ENCODE measurements at regions not wholly inside any gene's neighbourhood (a gene's known extent, or its start where the extent isn't known, plus 50 kb on each side); places are given as distances from the start of the nearest gene placed in this dataset.
"Not testable (repeated sequence)": the region's sequence is repeated elsewhere in the genome, so short reads cannot be mapped to it uniquely, and the experiment has no call there.

GRCh38 chr4:55028196-55028595 lies 97.2 kb downstream of the KDR start:
- no peak for DNase-seq

DNA sequence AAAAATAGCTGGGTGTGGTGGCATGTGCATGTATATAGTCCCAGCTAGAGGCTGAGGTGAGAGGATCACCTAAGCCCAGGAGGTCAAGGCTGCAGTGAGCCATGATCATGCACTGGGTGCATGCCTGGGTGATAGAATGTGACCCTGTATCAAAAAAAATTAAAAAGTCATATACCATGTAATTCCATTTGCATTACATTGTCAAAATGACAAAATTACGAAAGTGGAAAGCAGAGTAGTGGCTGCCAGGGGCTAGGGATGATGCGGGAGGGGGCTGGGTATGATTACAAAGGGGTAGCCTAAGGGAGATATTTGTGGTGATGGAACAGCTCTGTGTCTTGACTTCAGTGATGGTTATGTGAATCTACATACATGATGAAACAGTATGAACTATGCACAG lies 97.8 kb downstream of the KDR start:
- no peak for DNase-seq

GRCh38 chr4:55025456-55025855 lies 99.9 kb downstream of the KDR start:
- DNase-seq, result not testable (repeated sequence)

DNA sequence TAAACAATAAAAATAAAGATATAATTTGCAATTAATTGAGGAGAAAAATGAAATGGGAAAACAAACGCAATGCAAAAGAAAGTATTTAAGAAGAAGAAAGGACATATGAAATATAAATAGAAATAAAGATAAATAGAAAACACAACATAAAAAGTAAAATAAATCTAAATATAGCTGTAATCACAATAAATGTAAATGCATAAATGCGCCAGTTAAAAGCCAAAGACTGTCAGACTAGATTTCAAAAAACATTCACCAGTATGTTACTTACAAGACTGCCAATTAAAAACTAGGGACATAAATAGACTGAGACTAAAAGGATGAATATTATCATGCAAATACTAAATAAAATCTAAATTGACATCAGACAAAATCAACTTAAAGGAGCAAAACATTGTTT lies 102.4 kb downstream of the KDR start:
- no peak for DNase-seq

- no peak for DNase-seq
These were observed 104.2 kb downstream of the KDR start for GRCh38 chr4:55021214-55021613.

DNA sequence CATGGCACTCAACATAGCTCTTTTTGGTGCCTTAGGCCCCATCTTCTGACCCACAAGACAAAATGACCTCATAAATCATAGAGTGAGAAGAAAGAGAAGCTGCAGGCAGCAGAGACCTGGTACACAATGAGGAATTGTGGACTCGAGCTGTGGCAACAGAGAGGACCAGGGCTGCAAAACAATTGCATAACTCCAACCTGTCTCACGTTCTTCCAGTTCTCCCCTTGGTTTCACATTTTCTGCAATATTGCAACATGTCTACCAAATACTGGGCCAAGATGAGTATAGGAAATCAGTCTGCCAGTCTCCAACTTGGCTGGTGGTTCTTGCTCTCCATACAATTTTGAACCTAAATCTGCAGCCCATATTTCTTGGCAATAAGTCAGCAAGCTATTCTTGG lies 105.3 kb downstream of the KDR start:
- no peak for DNase-seq

GRCh38 chr4:55018978-55019377 lies 106.4 kb downstream of the KDR start:
- DNase-seq, result no peak

DNA sequence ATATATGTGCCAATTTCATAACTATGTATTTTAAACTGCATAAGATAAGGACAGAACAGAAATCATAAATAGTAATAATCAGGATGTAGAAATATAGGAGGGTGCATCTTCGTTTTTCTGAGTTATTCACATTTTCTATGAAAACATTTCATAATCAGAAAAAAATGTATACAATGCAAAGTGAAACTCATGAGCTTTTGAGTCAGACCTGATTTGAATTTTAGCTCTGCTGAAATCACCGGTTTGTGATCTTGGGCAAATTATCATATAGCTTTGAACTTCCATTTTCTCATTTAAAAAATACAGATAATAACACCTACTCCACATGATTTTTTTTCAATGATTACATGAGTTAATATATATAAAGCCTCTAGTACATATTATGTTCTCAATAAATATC lies 106.9 kb downstream of the KDR start:
- no peak for DNase-seq

DNA sequence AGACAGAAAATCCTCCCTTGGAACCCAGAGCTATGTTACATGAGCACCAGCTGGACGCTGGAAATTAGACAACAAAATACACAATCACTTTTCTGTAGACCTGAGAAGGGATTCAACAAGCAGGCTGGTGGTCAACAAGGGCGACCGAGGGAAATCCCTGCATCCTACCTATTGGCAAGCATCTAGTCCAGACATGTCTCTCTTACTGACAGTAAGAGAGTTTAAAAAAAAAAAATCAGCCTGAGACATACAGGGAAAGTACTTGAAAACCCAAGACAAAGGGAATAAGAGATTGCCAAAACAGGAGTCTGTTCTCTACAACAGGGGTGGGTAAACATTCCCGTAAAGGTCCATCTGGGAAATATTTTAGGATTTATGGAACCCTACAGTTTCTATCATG lies 108.0 kb downstream of the KDR start:
- DNase-seq, result no peak

DNA sequence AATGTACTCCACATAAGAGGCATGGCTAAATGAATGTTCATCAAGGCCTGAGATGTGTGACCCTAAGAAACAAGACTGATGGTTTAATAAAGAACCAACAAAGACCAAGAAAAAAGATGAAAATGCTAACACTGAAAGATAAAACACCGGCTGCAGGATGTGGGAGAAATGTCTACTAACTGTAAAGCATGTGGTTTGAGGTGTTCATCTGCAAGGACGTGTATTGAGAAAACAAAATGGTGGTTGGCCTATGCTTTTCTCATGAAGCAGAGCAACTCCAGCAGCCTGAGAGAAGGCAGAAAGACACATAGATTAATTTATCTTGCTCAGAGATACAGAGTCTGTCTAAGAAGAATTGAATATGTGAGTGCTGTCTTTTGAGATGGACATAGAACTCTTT lies 109.3 kb downstream of the KDR start:
- DNase-seq, result no peak

GRCh38 chr4:55014876-55015275 lies 110.5 kb downstream of the KDR start:
- DNase-seq, result no peak

GRCh38 chr4:55013431-55013955 lies 111.9 kb downstream of the KDR start:
- DNase-seq, result no peak

DNA sequence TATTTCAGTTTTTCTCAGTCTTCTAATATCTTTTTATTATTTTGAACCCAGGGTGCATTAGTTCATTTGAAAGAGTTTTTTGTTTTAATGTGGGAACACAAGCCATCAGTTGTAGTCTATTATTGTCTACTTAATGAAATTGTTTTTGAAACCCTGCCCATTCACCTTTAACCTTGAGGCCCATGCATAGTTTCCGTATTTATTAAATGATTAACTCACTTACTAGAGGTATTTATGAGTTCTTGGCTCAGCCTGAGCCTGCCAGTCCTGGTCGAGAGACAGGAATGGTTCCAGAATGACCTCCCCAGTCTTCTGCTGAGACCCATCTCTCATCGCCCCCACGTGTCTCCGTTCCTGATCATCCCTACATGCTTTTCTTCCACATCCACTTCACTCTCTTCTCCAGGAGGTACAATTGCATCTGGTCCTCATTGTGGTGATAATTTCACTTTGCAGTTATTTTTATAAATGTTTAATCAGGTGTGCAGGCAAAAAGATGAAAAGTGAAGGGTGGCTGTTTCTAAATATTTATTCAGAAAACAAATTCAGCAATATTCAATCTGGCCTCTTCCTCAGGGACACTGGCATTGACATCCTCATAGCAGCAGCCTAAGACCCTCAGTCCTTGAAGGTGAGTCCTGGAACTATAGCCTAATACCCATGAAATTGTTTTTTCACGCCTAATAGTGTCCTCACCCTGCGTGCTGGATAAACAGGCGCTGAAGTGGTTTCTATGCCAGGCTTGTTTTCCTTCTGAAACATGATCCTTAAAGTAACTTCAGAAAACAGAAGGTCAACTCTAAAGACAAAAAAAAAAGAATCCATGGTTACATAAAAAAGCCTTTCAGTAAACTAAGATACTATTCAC lies 112.8 kb downstream of the KDR start:
- no peak for DNase-seq

DNA sequence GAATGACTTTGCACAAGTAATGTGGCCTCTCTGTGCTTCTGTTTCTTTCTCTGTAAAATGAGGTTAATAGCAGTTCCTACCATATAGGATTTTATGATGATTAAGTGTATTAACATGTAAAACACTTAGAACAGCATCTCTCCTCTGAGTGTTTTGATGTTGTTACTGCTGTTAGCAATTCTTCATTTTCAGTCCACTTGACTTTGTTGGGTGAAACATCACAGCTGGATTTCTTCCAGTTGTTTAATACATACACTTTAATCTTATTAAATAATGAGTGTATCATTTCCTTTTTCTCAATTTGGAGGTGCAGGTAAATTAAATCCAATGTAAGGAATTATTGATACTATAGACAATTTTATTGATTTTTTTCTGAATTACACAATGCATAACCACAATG lies 113.6 kb downstream of the KDR start:
- DNase-seq, result no peak

DNA sequence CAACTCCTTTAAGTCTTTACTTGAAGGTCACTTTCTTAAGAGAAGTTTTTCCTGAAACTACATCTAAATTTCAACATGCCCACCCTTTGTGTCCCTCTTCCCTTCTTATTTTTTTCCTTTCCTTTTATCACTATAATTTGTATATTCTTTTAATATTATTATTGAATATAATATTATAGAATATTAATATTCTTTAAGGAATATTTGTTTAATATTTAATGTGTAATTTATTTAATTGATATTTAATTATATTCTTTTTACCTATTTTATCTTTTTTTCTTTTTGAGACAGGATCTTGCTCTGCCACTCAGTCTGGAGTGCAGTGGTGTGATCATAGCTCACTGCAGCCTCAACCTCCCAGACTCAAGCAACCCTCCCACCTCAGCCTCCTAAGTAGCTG lies 114.8 kb downstream of the KDR start:
- DNase-seq, result no peak

- DNase-seq, result no peak
These were observed 117.0 kb downstream of the KDR start for GRCh38 chr4:55008166-55009056.

DNA sequence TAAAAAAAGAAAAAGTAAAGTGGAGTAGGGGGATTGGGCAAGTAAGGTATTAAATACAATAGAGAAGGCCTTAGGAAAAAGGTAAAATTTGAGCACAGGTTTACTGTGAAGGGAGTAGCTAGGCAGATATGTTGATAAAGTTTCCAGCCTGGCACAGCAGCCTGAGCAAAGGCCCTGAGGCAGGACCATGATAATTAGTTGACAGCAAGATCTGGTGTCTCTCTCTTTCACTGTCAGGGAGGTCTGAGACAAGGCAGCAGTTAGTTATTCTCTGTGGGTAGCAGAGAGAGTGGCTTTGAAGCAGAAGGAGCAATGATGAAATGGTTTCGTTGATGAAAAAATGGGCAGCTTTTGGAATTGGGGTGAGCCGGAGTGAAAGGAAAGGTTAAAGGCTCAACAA lies 119.5 kb downstream of the KDR start:
- DNase-seq, result no peak

GRCh38 chr4:55004831-55005230 lies 120.6 kb downstream of the KDR start:
- DNase-seq, result no peak

DNA sequence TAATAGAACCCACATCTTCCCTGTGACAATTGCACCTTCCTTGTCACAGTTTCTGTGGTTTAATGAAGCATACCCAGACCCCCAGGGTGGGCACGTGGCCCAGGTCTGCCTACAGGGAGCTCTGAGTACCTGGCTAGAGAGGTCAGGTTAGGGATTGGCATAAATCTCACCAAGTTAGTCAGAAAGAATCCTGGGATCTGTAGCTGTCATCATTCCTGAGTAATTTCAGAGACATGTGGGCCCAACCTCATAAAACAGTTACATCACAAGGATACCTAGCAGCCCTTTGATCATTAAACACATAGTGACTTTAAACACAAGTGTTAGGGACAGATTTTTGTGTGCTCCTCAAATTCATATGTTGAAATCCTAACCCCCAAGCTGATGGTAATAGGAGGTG lies 123.0 kb downstream of the KDR start:
- no peak for DNase-seq

- no peak for DNase-seq
These were observed 123.9 kb downstream of the KDR start for GRCh38 chr4:55001538-55001937.

DNA sequence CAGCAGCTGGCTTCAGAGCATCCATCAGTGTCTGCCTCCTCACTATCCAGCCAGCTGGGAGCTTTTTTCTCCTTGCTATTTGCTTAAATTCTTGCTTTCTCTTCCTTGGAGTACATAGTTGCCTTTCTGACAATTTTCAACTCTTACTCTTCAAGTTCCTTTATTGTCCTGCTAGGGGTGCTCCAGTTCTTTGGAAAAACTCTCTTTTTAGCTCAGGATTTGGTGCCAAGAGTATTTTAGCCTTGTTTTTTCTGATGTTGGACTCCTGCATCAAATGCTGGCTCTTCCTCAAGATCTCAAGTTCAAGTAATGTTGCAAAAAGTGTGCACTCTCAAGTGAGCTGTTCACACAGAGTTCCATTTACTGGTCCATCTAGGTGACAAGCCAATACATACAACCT lies 126.4 kb downstream of the KDR start:
- no peak for DNase-seq

DNA sequence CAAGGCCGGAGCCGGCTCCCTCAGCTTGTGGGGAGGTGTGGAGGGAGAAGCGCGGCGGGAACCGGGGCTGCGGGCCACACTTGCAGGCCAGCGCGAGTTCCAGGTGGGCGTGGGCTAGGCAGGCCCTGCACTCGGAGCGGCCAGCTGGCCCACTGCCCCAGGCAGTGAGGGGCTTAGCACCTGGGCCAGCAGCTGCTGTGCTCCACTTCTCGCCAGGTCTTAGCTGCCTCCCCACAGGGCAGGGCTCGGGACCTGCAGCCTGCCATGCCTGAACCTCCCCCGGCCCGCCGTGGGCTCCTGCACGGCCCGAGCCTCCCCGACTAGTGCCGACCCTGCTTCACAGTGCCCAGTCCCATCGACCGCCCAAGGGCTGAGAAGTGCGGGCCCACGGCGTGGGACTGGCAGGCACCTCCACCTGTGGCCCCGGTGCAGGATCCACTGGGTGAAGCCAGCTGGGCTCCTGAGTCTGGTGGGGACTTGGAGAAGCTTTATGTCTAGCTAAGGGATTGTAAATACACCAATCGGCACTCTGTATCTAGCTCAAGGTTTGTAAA lies 131.8 kb downstream of the KDR start:
- DNase-seq, result not testable (repeated sequence)

- no peak for DNase-seq
These were observed 133.1 kb downstream of the KDR start for GRCh38 chr4:54992266-54992665.

GRCh38 chr4:54988655-54989054 lies 136.7 kb downstream of the KDR start:
- DNase-seq, result no peak
